Fibroblast of pulmonary artery (primary cell): ENCODE measurements at regions not wholly inside any gene's neighbourhood (a gene's known extent, or its start where the extent isn't known, plus 50 kb on each side); places are given as distances from the start of the nearest gene placed in this dataset.

ENCODE experiments used
- DNase-seq: peaks from one replicate; pipeline ENCODE4 v3.0.0-alpha.2; 2010; ENCODE audit warnings: low read depth
- H3K4me3 ChIP-seq: replicated peaks from 2 replicates; pipeline ENCODE4 v1.5.1; 2011; ENCODE audit warnings: low read depth, mild to moderate bottlenecking, control low read depth, low read length, moderate library complexity
- CTCF ChIP-seq: IDR thresholded peaks from 2 replicates; pipeline ENCODE4 v1.5.1; 2011; ENCODE audit warnings: mild to moderate bottlenecking, control low read depth, low read length, inconsistent platforms; ENCODE audit errors: missing control alignments

- no peak overlapping the region for H3K4me3 ChIP-seq
- TF ChIP-seq CTCF = no peak
- no peak for DNase-seq
Observed at GRCh38 chr6:109892451-109893435, 85.4 kb upstream of the GPR6 start.

GRCh38 chr6:109893606-109894005, 84.5 kb upstream of the GPR6 start:
- no peak for TF ChIP-seq CTCF
- no peak overlapping the region for H3K4me3 ChIP-seq
- DNase-seq = no peak

GRCh38 chr6:109894181-109894580, 83.9 kb upstream of the GPR6 start:
- DNase-seq = no peak
- no peak for TF ChIP-seq CTCF
- H3K4me3 ChIP-seq = no peak overlapping the region

GRCh38 chr6:109896341-109896740, 81.8 kb upstream of the GPR6 start:
- TF ChIP-seq CTCF = no peak
- no peak overlapping the region for H3K4me3 ChIP-seq
- no peak for DNase-seq

GRCh38 chr6:109897025-109897424, 81.1 kb upstream of the GPR6 start:
- H3K4me3 ChIP-seq = no peak overlapping the region
- DNase-seq = no peak
- TF ChIP-seq CTCF = no peak

- DNase-seq = no peak
- no peak for TF ChIP-seq CTCF
- H3K4me3 ChIP-seq = no peak overlapping the region
Observed at GRCh38 chr6:109897561-109898080, 80.5 kb upstream of the GPR6 start.
